ENCODE measurements at regions not wholly inside any gene's neighbourhood (a gene's known extent, or its start where the extent isn't known, plus 50 kb on each side); places are given as distances from the start of the nearest gene placed in this dataset.

DNA sequence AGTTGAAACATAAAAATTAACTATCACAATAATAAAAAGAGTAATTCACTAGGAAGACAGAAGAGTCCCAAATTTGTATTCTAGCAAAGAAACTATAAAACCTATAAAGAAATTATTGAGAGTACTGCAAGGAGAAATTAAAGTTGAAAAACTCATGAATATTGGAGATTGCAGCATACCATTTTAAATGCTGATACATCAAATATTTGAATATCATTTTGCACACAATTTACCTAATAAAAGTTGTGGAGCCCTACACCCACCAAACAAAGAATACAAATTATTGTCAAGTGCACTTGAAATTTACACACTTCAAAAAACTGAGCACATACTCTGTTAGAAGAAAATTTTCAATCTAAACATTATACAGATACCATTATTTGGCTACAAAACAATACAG, 531.6 kb upstream of the SMIM21 start:
- no peaks in the 10 kb centered on the region for H3K36me3 Mint-ChIP-seq (ENCODE audit: low read depth, unreplicated experiment)
- TF ChIP-seq, protein P1, sequence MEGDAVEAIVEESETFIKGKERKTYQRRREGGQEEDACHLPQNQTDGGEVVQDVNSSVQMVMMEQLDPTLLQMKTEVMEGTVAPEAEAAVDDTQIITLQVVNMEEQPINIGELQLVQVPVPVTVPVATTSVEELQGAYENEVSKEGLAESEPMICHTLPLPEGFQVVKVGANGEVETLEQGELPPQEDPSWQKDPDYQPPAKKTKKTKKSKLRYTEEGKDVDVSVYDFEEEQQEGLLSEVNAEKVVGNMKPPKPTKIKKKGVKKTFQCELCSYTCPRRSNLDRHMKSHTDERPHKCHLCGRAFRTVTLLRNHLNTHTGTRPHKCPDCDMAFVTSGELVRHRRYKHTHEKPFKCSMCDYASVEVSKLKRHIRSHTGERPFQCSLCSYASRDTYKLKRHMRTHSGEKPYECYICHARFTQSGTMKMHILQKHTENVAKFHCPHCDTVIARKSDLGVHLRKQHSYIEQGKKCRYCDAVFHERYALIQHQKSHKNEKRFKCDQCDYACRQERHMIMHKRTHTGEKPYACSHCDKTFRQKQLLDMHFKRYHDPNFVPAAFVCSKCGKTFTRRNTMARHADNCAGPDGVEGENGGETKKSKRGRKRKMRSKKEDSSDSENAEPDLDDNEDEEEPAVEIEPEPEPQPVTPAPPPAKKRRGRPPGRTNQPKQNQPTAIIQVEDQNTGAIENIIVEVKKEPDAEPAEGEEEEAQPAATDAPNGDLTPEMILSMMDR (IDR thresholded peaks at IDR 0.05; ENCODE audit: unreplicated experiment) = no peak
- H3K27ac Mint-ChIP-seq (ENCODE audit: unreplicated experiment) = no peak overlapping the region
- H3K9me3 Mint-ChIP-seq (ENCODE audit: unreplicated experiment) = no peaks in the 10 kb centered on the region
- H3K4me3 Mint-ChIP-seq (ENCODE audit: unreplicated experiment) = no peak overlapping the region
- DNase-seq (ENCODE audit: low spot score) = no peak
- H3K4me1 Mint-ChIP-seq (ENCODE audit: unreplicated experiment) = no peaks in the 10 kb centered on the region
- no peaks in the 10 kb centered on the region for H3K27me3 Mint-ChIP-seq (ENCODE audit: unreplicated experiment)

DNA sequence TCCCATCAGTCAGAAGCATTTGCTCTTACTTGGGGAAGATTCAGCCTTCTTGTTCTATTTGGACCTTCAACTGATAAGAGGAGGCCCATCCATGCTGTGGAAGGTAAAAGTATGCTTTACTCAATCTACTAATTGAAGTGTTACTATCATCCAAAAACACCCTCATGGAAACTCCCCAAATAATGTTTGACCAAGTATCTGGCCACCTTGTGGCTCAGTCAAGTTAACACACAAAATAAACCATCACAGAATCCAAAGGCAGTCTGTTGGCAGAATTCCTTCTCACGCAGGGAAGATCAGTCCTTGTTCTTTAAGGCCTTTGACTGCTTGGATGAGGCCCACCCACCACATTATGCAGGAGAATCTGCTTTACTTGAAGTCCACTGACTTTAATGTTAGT, 531.2 kb upstream of the SMIM21 start:
- Mint-ChIP-seq H3K4me1 (ENCODE audit: unreplicated experiment) (no peaks in the 10 kb centered on the region), H3K36me3 (ENCODE audit: low read depth, unreplicated experiment) (no peaks in the 10 kb centered on the region), H3K9me3 (ENCODE audit: unreplicated experiment) (no peaks in the 10 kb centered on the region), H3K4me3 (ENCODE audit: unreplicated experiment) (no peak overlapping the region), H3K27me3 (ENCODE audit: unreplicated experiment) (no peaks in the 10 kb centered on the region), H3K27ac (ENCODE audit: unreplicated experiment) (no peak overlapping the region)
- TF ChIP-seq, protein P1 (IDR thresholded peaks at IDR 0.05; ENCODE audit: unreplicated experiment) = no peak
- DNase-seq (ENCODE audit: low spot score) = no peak

GRCh38 chr18:75945265-75945933, 517.9 kb upstream of the SMIM21 start:
- Mint-ChIP-seq H3K9me3 (ENCODE audit: unreplicated experiment) (no peaks in the 10 kb centered on the region), H3K27me3 (ENCODE audit: unreplicated experiment) (no peaks in the 10 kb centered on the region), H3K4me3 (ENCODE audit: unreplicated experiment) (no peak overlapping the region), H3K36me3 (ENCODE audit: low read depth, unreplicated experiment) (no peaks in the 10 kb centered on the region), H3K27ac (ENCODE audit: unreplicated experiment) (no peak overlapping the region), H3K4me1 (ENCODE audit: unreplicated experiment) (no peaks in the 10 kb centered on the region)
- TF ChIP-seq, protein P1 (IDR thresholded peaks at IDR 0.05; ENCODE audit: unreplicated experiment) = no peak
- no peak for DNase-seq (ENCODE audit: low spot score)

DNA sequence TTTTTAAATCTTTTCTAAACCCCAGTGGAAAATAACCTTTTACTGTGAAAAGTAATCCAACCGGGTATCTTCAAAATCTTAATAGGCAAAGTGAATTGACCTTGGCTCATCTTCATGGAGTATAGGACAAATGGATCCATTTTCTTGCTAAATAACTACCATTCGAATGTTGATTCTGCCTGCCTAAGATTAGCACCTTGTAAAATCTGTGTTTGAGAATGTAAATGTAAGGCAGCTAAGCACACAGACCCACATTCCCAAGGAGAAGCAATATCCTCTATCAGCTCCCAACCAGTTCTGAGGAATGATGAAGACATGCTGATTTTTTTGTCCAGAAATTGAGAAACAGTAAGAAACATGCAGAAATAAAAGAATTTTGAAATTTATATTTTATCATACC, 509.8 kb upstream of the SMIM21 start:
- no peak for DNase-seq (ENCODE audit: low spot score)
- peaks cover 3% of the 10 kb centered on the region for H3K36me3 Mint-ChIP-seq (ENCODE audit: low read depth, unreplicated experiment)
- H3K4me3 Mint-ChIP-seq (ENCODE audit: unreplicated experiment) = no peak overlapping the region
- TF ChIP-seq, protein P1 (IDR thresholded peaks at IDR 0.05; ENCODE audit: unreplicated experiment) = no peak
- no peaks in the 10 kb centered on the region for H3K9me3 Mint-ChIP-seq (ENCODE audit: unreplicated experiment)
- H3K4me1 Mint-ChIP-seq (ENCODE audit: unreplicated experiment) = no peaks in the 10 kb centered on the region
- H3K27me3 Mint-ChIP-seq (ENCODE audit: unreplicated experiment) = no peaks in the 10 kb centered on the region
- H3K27ac Mint-ChIP-seq (ENCODE audit: unreplicated experiment) = no peak overlapping the region

DNA sequence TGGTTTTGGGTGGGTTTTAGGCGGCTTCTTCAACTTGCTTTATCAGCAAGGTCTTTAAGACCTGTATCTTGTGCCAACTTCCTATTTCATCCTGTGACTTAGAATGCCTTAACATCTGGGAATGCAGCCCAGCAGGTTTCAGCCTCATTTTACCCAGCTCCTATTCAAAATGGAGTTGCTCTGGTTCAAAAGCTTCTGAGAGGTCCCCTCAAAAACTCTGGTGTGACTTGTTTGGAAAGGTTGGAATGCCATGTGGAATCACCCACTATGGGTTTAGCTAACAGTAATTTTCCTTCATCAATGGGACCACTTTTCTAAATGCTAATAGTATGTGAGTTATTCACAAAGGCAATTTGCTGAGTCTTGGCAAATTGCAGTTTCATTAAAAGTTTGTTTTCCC, 509.4 kb upstream of the SMIM21 start:
- TF ChIP-seq, protein P1 (IDR thresholded peaks at IDR 0.05; ENCODE audit: unreplicated experiment) = no peak
- no peaks in the 10 kb centered on the region for H3K9me3 Mint-ChIP-seq (ENCODE audit: unreplicated experiment)
- no peak for DNase-seq (ENCODE audit: low spot score)
- no peak overlapping the region for H3K4me3 Mint-ChIP-seq (ENCODE audit: unreplicated experiment)
- no peaks in the 10 kb centered on the region for H3K27me3 Mint-ChIP-seq (ENCODE audit: unreplicated experiment)
- H3K36me3 Mint-ChIP-seq (ENCODE audit: low read depth, unreplicated experiment) = peaks cover 3% of the 10 kb centered on the region
- no peak overlapping the region for H3K27ac Mint-ChIP-seq (ENCODE audit: unreplicated experiment)
- H3K4me1 Mint-ChIP-seq (ENCODE audit: unreplicated experiment) = no peaks in the 10 kb centered on the region

Measured in endothelial cell (in vitro differentiated cells).